ENCODE measurements at regions not wholly inside any gene's neighbourhood (a gene's known extent, or its start where the extent isn't known, plus 50 kb on each side); places are given as distances from the start of the nearest gene placed in this dataset.

DNA sequence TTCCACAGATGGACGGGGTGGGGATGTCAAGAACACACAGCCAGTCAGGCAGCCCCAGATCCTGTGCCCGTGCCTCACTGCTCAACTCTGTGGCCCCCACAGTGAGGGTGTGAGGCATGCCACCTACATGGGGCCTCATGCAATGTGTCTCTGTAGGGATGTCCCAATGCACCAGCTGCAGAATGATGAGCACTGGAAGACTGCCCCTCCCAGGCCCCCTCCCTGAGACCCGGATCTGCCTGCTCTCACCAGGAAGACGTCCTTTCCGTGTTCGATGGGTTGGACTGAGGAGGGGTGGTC, 124.2 kb downstream of the TWIST2 start:
- no peak for DNase-seq
- Mint-ChIP-seq H3K9me3 (peaks cover 5% of the 10 kb centered on the region), H3K4me1 (no peaks in the 10 kb centered on the region), H3K27me3 (peaks cover 15% of the 10 kb centered on the region), H3K27ac (no peak overlapping the region), H3K4me3 (no peak overlapping the region), H3K36me3 (ENCODE audit: low read depth) (no peaks in the 10 kb centered on the region)
- POLR2A ChIA-PET = no interaction called here
- CTCF ChIA-PET = no interaction called here

GRCh38 chr2:238973038-238973739, 125.3 kb downstream of the TWIST2 start:
- Mint-ChIP-seq H3K4me3 (no peak overlapping the region), H3K9me3 (peaks cover 5% of the 10 kb centered on the region), H3K36me3 (ENCODE audit: low read depth) (no peaks in the 10 kb centered on the region), H3K27ac (no peak overlapping the region), H3K27me3 (peaks cover 15% of the 10 kb centered on the region), H3K4me1 (no peaks in the 10 kb centered on the region)
- POLR2A ChIA-PET = no interaction called here
- CTCF ChIA-PET = no interaction called here
- no peak for DNase-seq

DNA sequence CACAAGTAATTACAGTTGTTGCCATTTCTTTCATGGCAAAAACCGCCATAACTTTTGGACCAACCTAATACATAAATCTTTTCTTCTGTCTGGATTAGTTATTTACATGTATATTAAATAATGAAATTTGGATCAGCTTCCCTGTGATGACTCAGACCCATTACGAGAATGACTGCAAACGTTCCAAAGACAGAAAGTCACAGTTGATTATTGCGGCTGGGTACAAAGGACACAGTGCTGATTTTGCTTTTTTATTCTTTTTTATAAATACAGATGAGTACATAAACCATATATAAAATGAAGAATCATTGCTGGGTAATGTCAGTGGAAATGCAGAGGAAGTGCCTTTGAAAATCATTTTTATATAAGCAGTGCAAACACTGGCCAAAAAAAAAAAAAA, 126.2 kb downstream of the TWIST2 start:
- Mint-ChIP-seq H3K36me3 (ENCODE audit: low read depth) (no peaks in the 10 kb centered on the region), H3K9me3 (peaks cover 5% of the 10 kb centered on the region), H3K27me3 (peaks cover 15% of the 10 kb centered on the region), H3K27ac (no peak overlapping the region), H3K4me1 (no peaks in the 10 kb centered on the region), H3K4me3 (no peak overlapping the region)
- CTCF ChIA-PET = no interaction called here
- DNase-seq = no peak
- POLR2A ChIA-PET = no interaction called here

DNA sequence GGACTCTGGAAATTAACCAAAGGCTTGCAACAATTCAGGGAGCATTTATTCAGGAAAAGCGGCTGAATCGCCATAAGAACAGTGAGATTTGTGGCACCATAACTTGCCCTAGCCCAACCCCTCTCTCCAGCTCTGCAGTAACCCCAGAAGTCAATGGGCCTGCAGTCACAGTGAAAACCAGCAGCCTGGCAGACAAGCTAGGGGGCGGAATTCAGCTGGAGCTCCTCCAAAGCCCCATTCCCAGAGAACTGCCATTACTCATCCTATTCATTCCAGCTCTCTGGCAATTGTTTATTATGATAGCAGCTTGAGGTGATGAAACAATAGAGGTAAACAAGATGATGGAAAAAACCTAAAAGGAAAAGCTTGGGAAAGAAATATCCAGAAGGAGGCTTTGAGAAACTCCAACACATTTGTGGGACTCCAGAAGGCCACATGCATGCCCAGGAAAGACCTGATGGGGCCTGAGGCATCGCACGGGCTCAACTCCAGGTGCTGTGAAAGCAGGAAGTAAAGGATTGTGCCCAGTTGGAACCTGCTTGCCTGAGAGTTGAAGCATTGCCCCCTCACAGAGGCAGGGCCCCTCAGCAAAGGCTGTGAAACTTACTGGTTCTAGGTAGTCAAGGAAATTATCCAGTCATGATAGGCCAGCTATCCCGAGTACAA, 126.7 kb downstream of the TWIST2 start:
- no peak for DNase-seq
- no peak overlapping the region for H3K4me3 Mint-ChIP-seq
- ChIA-PET CTCF (no interaction called here), POLR2A (no interaction called here)
- H3K4me1 Mint-ChIP-seq = no peaks in the 10 kb centered on the region
- peaks cover 15% of the 10 kb centered on the region for H3K27me3 Mint-ChIP-seq
- no peak overlapping the region for H3K27ac Mint-ChIP-seq
- peaks cover 5% of the 10 kb centered on the region for H3K9me3 Mint-ChIP-seq
- no peaks in the 10 kb centered on the region for H3K36me3 Mint-ChIP-seq (ENCODE audit: low read depth)

DNA sequence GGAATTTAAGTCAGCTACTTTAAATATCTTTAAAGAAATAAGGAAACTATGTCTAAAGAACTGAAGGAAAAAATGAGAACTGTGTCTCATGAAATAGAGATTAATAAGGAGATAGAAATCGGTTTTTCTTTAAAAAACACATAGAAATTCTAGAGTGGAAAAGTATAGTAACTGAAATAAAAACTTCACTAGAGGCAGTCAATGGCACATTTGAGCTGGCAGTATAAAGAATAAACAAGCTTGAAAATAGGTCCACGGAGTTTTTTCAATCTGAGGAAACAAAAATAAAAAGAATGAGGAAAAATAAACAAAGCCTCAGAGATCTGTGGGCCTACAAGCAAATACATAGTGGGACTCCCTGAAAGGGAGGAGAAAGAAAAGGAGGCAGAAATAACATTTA, 127.5 kb downstream of the TWIST2 start:
- Mint-ChIP-seq H3K4me3 (no peak overlapping the region), H3K9me3 (peaks cover 5% of the 10 kb centered on the region), H3K27ac (no peak overlapping the region), H3K27me3 (peaks cover 15% of the 10 kb centered on the region), H3K36me3 (ENCODE audit: low read depth) (no peaks in the 10 kb centered on the region), H3K4me1 (no peaks in the 10 kb centered on the region)
- POLR2A ChIA-PET = no interaction called here
- CTCF ChIA-PET = no interaction called here
- DNase-seq = no peak

GRCh38 chr2:238978497-238978896, 130.6 kb downstream of the TWIST2 start:
- no peaks in the 10 kb centered on the region for H3K4me1 Mint-ChIP-seq
- DNase-seq = no peak
- peaks cover 5% of the 10 kb centered on the region for H3K9me3 Mint-ChIP-seq
- H3K27me3 Mint-ChIP-seq = peaks cover 16% of the 10 kb centered on the region
- no peak overlapping the region for H3K27ac Mint-ChIP-seq
- ChIA-PET CTCF (no interaction called here), POLR2A (no interaction called here)
- H3K36me3 Mint-ChIP-seq (ENCODE audit: low read depth) = no peaks in the 10 kb centered on the region
- no peak overlapping the region for H3K4me3 Mint-ChIP-seq

GRCh38 chr2:238979636-238980035, 131.8 kb downstream of the TWIST2 start:
- Mint-ChIP-seq H3K9me3 (peaks cover 5% of the 10 kb centered on the region), H3K4me3 (no peak overlapping the region), H3K27ac (no peak overlapping the region), H3K27me3 (peaks cover 16% of the 10 kb centered on the region), H3K4me1 (no peaks in the 10 kb centered on the region), H3K36me3 (ENCODE audit: low read depth) (no peaks in the 10 kb centered on the region)
- no peak for DNase-seq
- ChIA-PET POLR2A (no interaction called here), CTCF (no interaction called here)

GRCh38 chr2:238985041-238985729, 137.3 kb downstream of the TWIST2 start:
- CTCF ChIA-PET = interaction anchor here (0.6 kb wide), 1 partner anchor 675 kb away, joined by 3 read pairs; no protein-coding TSS in a partner anchor
- POLR2A ChIA-PET = no interaction called here
- Mint-ChIP-seq H3K27ac (no peak overlapping the region), H3K4me3 (no peak overlapping the region), H3K9me3 (no peaks in the 10 kb centered on the region), H3K27me3 (peaks cover 3% of the 10 kb centered on the region), H3K4me1 (no peaks in the 10 kb centered on the region), H3K36me3 (ENCODE audit: low read depth) (no peaks in the 10 kb centered on the region)
- no peak for DNase-seq

GRCh38 chr2:238985931-238986446, 138.1 kb downstream of the TWIST2 start:
- ChIA-PET POLR2A (no interaction called here), CTCF (no interaction called here)
- H3K4me3 Mint-ChIP-seq = no peak overlapping the region
- no peak for DNase-seq
- no peak overlapping the region for H3K27ac Mint-ChIP-seq
- H3K4me1 Mint-ChIP-seq = no peaks in the 10 kb centered on the region
- H3K9me3 Mint-ChIP-seq = no peaks in the 10 kb centered on the region
- no peaks in the 10 kb centered on the region for H3K36me3 Mint-ChIP-seq (ENCODE audit: low read depth)
- H3K27me3 Mint-ChIP-seq = peaks cover 3% of the 10 kb centered on the region

- no peaks in the 10 kb centered on the region for H3K9me3 Mint-ChIP-seq
- H3K4me3 Mint-ChIP-seq = no peak overlapping the region
- no peak for DNase-seq
- POLR2A ChIA-PET = no interaction called here
- H3K27me3 Mint-ChIP-seq = peaks cover 5% of the 10 kb centered on the region
- H3K27ac Mint-ChIP-seq = no peak overlapping the region
- no peaks in the 10 kb centered on the region for H3K4me1 Mint-ChIP-seq
- H3K36me3 Mint-ChIP-seq (ENCODE audit: low read depth) = no peaks in the 10 kb centered on the region
- CTCF ChIA-PET = no interaction called here
These were observed 138.8 kb downstream of the TWIST2 start for GRCh38 chr2:238986491-238987351.

DNA sequence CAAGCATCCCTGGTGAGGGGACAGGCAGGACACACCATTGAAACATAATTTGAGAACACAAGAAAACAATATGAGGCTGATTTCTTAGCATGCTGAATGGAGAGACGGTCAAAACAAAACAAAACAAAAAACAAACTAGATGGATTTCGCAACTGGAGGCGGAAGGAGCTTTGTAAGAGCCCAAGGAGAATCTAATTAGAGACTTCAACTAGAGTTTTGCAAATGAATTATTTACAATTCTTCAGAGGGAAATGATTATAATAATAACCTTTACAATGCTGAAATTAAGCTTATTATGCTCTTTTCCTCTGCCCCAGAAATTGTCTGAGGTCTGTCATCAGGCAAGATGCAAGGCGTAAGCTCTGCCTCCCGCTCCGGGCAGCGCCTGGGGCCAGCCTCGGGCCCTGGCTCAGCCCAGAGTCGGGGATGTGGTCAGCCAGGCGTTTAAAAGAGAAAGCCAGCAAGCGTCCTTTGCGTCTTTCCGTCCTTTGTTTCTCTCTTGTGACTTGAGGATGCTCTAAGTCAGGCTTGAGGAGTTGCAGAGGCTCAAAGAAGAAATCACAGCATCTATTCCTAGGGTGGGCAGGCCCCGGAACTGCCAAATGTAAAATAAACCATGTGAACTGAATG, 139.6 kb downstream of the TWIST2 start:
- no peaks in the 10 kb centered on the region for H3K4me1 Mint-ChIP-seq
- no peak for DNase-seq
- no peaks in the 10 kb centered on the region for H3K36me3 Mint-ChIP-seq (ENCODE audit: low read depth)
- ChIA-PET CTCF (no interaction called here), POLR2A (no interaction called here)
- peaks cover 4% of the 10 kb centered on the region for H3K27me3 Mint-ChIP-seq
- H3K9me3 Mint-ChIP-seq = no peaks in the 10 kb centered on the region
- H3K27ac Mint-ChIP-seq = no peak overlapping the region
- no peak overlapping the region for H3K4me3 Mint-ChIP-seq

- H3K9me3 Mint-ChIP-seq = no peaks in the 10 kb centered on the region
- no peak overlapping the region for H3K27ac Mint-ChIP-seq
- no peaks in the 10 kb centered on the region for H3K4me1 Mint-ChIP-seq
- ChIA-PET POLR2A (no interaction called here), CTCF (no interaction called here)
- no peak for DNase-seq
- H3K36me3 Mint-ChIP-seq (ENCODE audit: low read depth) = no peaks in the 10 kb centered on the region
- H3K27me3 Mint-ChIP-seq = peaks cover 2% of the 10 kb centered on the region
- H3K4me3 Mint-ChIP-seq = no peak overlapping the region
These were observed 140.2 kb downstream of the TWIST2 start for GRCh38 chr2:238988105-238988504.

- Mint-ChIP-seq H3K9me3 (no peaks in the 10 kb centered on the region), H3K4me1 (no peaks in the 10 kb centered on the region), H3K36me3 (ENCODE audit: low read depth) (no peaks in the 10 kb centered on the region), H3K27me3 (peaks cover 2% of the 10 kb centered on the region), H3K27ac (no peak overlapping the region), H3K4me3 (no peak overlapping the region)
- ChIA-PET POLR2A (no interaction called here), CTCF (no interaction called here)
- no peak for DNase-seq
These were observed 140.9 kb downstream of the TWIST2 start for GRCh38 chr2:238988752-238989151.
